ENCODE measurements at regions not wholly inside any gene's neighbourhood (a gene's known extent, or its start where the extent isn't known, plus 50 kb on each side); places are given as distances from the start of the nearest gene placed in this dataset.

GRCh38 chrX:940691-941090 lies 271.8 kb downstream of the CRLF2 start:
- no peak for TF ChIP-seq ETS1 (IDR thresholded peaks at IDR 0.05)
- no peak for TF ChIP-seq CTCF (conservative IDR thresholded peaks at IDR 0.05; ENCODE audit: low read depth in 2 of 2)
- no peak for TF ChIP-seq NANOG (IDR thresholded peaks at IDR 0.05; ENCODE audit: borderline replicate concordance)
- no peak for TF ChIP-seq EZH2 (IDR thresholded peaks at IDR 0.05; ENCODE audit: low read depth, unreplicated experiment)

Data from GM23338 (cell line).